GM23248 (cell line): ENCODE measurements at regions not wholly inside any gene's neighbourhood (a gene's known extent, or its start where the extent isn't known, plus 50 kb on each side); places are given as distances from the start of the nearest gene placed in this dataset.

Source experiments
- EZH2 ChIP-seq: fragments of 200-600 bp; sonication (generic); IDR thresholded peaks from 2 replicates; pipeline ENCODE4 v1.6.1; 2018; ENCODE audit warnings: antibody characterized with exemption, mild to moderate bottlenecking; ENCODE audit not compliant: insufficient read depth, poor library complexity, severe bottlenecking
- EZH2phosphoT487 ChIP-seq: fragments of 200-600 bp; sonication (generic); IDR thresholded peaks from 2 replicates; pipeline ENCODE4 v1.6.1; 2018; ENCODE audit warnings: antibody characterized with exemption, moderate library complexity, mild to moderate bottlenecking, low read depth; ENCODE audit not compliant: insufficient read depth

GRCh38 chr5:85556464-85556863, 1061.3 kb upstream of the COX7C start:
- no peak for TF ChIP-seq EZH2
- no peak for TF ChIP-seq EZH2phosphoT487
